H1 (cell line): ENCODE measurements at regions not wholly inside any gene's neighbourhood (a gene's known extent, or its start where the extent isn't known, plus 50 kb on each side); places are given as distances from the start of the nearest gene placed in this dataset.

ENCODE experiments used
- CTCF ChIA-PET: fragments of 300-600 bp; sonication (Branson Sonifier 250); formaldehyde crosslinking; loops from one replicate; lab custom pipeline; 2021; ENCODE audit not compliant: partially characterized antibody; lab: Charles Lee
- POLR2A ChIA-PET: fragments of 300-600 bp; sonication (Branson Sonifier 250); formaldehyde crosslinking; loops from one replicate; lab custom pipeline; 2021; ENCODE audit warnings: inconsistent platforms; ENCODE audit not compliant: partially characterized antibody; lab: Charles Lee
- DNase-seq, 2 experiments: peaks; one replicate each; pipeline versions ENCODE4 v3.0.0 to v3.0.0-alpha.2; 2010 to 2022; ENCODE audit warnings: low spot score in 2 of 2, low read depth in 1 of 2, mixed read lengths in 1 of 2
- FAIRE-seq: peaks from 2 replicates; lab custom pipeline; 2011; peaks lifted over from hg19 to GRCh38; lab: Jason Lieb, UNC
- H2AFZ ChIP-seq: 2 replicates; pipeline ENCODE4 v1.8.1; 2012; ENCODE audit warnings: low read length, inconsistent platforms
- H2AK5ac ChIP-seq: 2 replicates; pipeline ENCODE4 v1.6.1; 2013; ENCODE audit warnings: low read depth, low read length
- H2BK120ac ChIP-seq: replicated peaks from 2 replicates; pipeline ENCODE3; 2013; ENCODE audit warnings: low read depth, low read length, inconsistent platforms
- H2BK12ac ChIP-seq: 2 replicates; pipeline ENCODE4 v1.6.1; 2013; ENCODE audit warnings: low read depth, low read length
- H2BK15ac ChIP-seq: 2 replicates; pipeline ENCODE4 v1.6.1; 2013; ENCODE audit warnings: low read length
- H2BK20ac ChIP-seq: 2 replicates; pipeline ENCODE4 v1.6.1; 2013; ENCODE audit warnings: low read length
- H2BK5ac ChIP-seq: 2 replicates; pipeline ENCODE4 v1.6.1; 2013; ENCODE audit warnings: low read depth, low read length
- H3K14ac ChIP-seq: 2 replicates; pipeline ENCODE4 v1.6.1; 2013; ENCODE audit warnings: inconsistent platforms; ENCODE audit not compliant: insufficient read length
- H3K18ac ChIP-seq: 2 replicates; pipeline ENCODE4 v1.6.1; 2013; ENCODE audit warnings: low read length; ENCODE audit errors: extremely low read depth
- H3K23ac ChIP-seq: 2 replicates; pipeline ENCODE4 v1.6.1; 2013; ENCODE audit warnings: inconsistent platforms; ENCODE audit not compliant: insufficient read length
- H3K23me2 ChIP-seq: 2 replicates; pipeline ENCODE4 v1.6.1; 2013; ENCODE audit warnings: low read depth, low read length
- H3K27ac ChIP-seq: 2 replicates; pipeline ENCODE4 v1.6.1; 2011; ENCODE audit warnings: low read depth, low read length, inconsistent platforms
- H3K27me3 ChIP-seq, 4 experiments: replicated peaks in 1 of 4; 1 replicate in 1 of 4; 2 replicates in 3 of 4; pipeline versions ENCODE4 v1.6.1 to v1.8.1; 2011 to 2013; ENCODE audit warnings: low read length in 3 of 4, mild to moderate bottlenecking in 3 of 4, inconsistent platforms in 2 of 4, mixed read lengths in 2 of 4, moderate library complexity in 1 of 4; ENCODE audit not compliant: control insufficient read depth in 3 of 4, insufficient read depth in 3 of 4; ENCODE audit errors: extremely low read depth in 1 of 4
- H3K36me3 ChIP-seq, 4 experiments: 2 replicates each; pipeline versions ENCODE4 v1.6.1 to v1.8.1; 2011 to 2013; ENCODE audit warnings: mild to moderate bottlenecking in 4 of 4, low read length in 3 of 4, moderate library complexity in 2 of 4, control low read depth in 1 of 4, inconsistent platforms in 1 of 4; ENCODE audit not compliant: insufficient read depth in 4 of 4, control insufficient read depth in 2 of 4
- H3K4ac ChIP-seq: replicated peaks from 2 replicates; pipeline ENCODE3; 2013; ENCODE audit warnings: low read length, low read depth, mixed read lengths, inconsistent platforms; ENCODE audit not compliant: insufficient read length
- H3K4me1 ChIP-seq, 4 experiments: replicated peaks in 1 of 4; 1 replicate in 1 of 4; 2 replicates in 3 of 4; pipeline versions ENCODE4 v1.6.1 to v1.8.1; 2011 to 2013; ENCODE audit warnings: low read length in 3 of 4, inconsistent platforms in 2 of 4, mixed read lengths in 1 of 4; ENCODE audit not compliant: insufficient read depth in 4 of 4, control insufficient read depth in 3 of 4
- H3K4me2 ChIP-seq, 2 experiments: 2 replicates each; pipeline versions ENCODE4 v1.6.1 to v1.8.1; 2011 to 2013; ENCODE audit warnings: low read depth in 2 of 2, low read length in 2 of 2, control low read depth in 1 of 2, inconsistent platforms in 1 of 2, mild to moderate bottlenecking in 1 of 2; ENCODE audit not compliant: insufficient read depth in 1 of 2
- H3K4me3 ChIP-seq, 4 experiments: fragments of 200-600, 300-600 bp in 1 of 4; sonication (generic), shearing (Covaris generic), sonication (Bioruptor Twin) in 1 of 4; 2 replicates each; pipeline versions ENCODE4 v1.5.1 to v1.8.1; 2011 to 2016; ENCODE audit warnings: low read length in 4 of 4, low read depth in 3 of 4, control low read depth in 2 of 4, inconsistent platforms in 2 of 4, mild to moderate bottlenecking in 2 of 4, mixed read lengths in 1 of 4, moderate library complexity in 1 of 4; ENCODE audit not compliant: insufficient read depth in 2 of 4; ENCODE audit errors: extremely low read depth in 1 of 4
- H3K56ac ChIP-seq: replicated peaks from 2 replicates; pipeline ENCODE3; 2013; ENCODE audit warnings: low read depth, mild to moderate bottlenecking, mixed read lengths, low read length, inconsistent platforms; ENCODE audit not compliant: insufficient read length
- H3K79me1 ChIP-seq: 2 replicates; pipeline ENCODE4 v1.6.1; 2013; ENCODE audit warnings: low read depth, low read length, control low read depth
- H3K79me2 ChIP-seq, 2 experiments: 2 replicates each; pipeline versions ENCODE4 v1.6.1 to v1.8.1; 2012 to 2013; ENCODE audit warnings: low read length in 2 of 2, mild to moderate bottlenecking in 2 of 2, inconsistent platforms in 1 of 2; ENCODE audit not compliant: insufficient read depth in 2 of 2, control insufficient read depth in 1 of 2
- H3K9ac ChIP-seq, 4 experiments: replicated peaks in 1 of 4; 1 replicate in 1 of 4; 2 replicates in 3 of 4; pipeline versions ENCODE4 v1.6.1 to v1.8.1; 2011 to 2013; ENCODE audit warnings: low read depth in 3 of 4, low read length in 3 of 4, control low read depth in 2 of 4, mild to moderate bottlenecking in 2 of 4, moderate library complexity in 2 of 4, inconsistent platforms in 1 of 4; ENCODE audit errors: extremely low read depth in 1 of 4
- H3K9me3 ChIP-seq, 2 experiments: 2 replicates each; pipeline versions ENCODE4 v1.6.1 to v1.8.1; 2012 to 2013; ENCODE audit warnings: mild to moderate bottlenecking in 2 of 2, moderate library complexity in 2 of 2, control low read depth in 1 of 2, inconsistent platforms in 1 of 2, low read depth in 1 of 2, low read length in 1 of 2, mixed read lengths in 1 of 2; ENCODE audit not compliant: insufficient read depth in 2 of 2
- H4K20me1 ChIP-seq, 2 experiments: replicated peaks in 1 of 2; 2 replicates each; pipeline versions ENCODE3 to v1.8.1; 2011 to 2013; ENCODE audit warnings: inconsistent platforms in 2 of 2, low read length in 2 of 2, mild to moderate bottlenecking in 1 of 2; ENCODE audit not compliant: insufficient read depth in 2 of 2, control insufficient read depth in 1 of 2
- H4K5ac ChIP-seq: 2 replicates; pipeline ENCODE4 v1.6.1; 2013; ENCODE audit warnings: low read length, low read depth, mixed read lengths, inconsistent platforms; ENCODE audit not compliant: insufficient read length
- H4K8ac ChIP-seq: 2 replicates; pipeline ENCODE4 v1.8.0; 2013; ENCODE audit warnings: mild to moderate bottlenecking, moderate library complexity, low read length, inconsistent platforms; ENCODE audit not compliant: insufficient read depth; ENCODE audit errors: extremely low read depth
- H4K91ac ChIP-seq: replicated peaks from 2 replicates; pipeline ENCODE3; 2013; ENCODE audit warnings: low read length, mixed read lengths, inconsistent platforms; ENCODE audit not compliant: insufficient read length
- ASH2L ChIP-seq: fragments of 200-600, 300-600 bp; sonication (generic); IDR thresholded peaks from one replicate; pipeline ENCODE4 v1.7.1; 2017; ENCODE audit warnings: low read length
- CBX5 ChIP-seq: fragments of 300-800, 300-1000 bp; sonication (generic); IDR thresholded peaks from 2 replicates; pipeline ENCODE4 v1.7.1; 2016; ENCODE audit warnings: antibody characterized with exemption, low read length, low read depth
- CHD1 ChIP-seq: IDR thresholded peaks from 2 replicates; pipeline ENCODE4 v1.6.1; 2012; ENCODE audit warnings: low read depth, low read length, improper control_type of control experiment
- CHD2 ChIP-seq: IDR thresholded peaks from 2 replicates; pipeline ENCODE4 v1.6.1; 2012; ENCODE audit warnings: low read length, improper control_type of control experiment
- EGR1 ChIP-seq: IDR thresholded peaks from 2 replicates; pipeline ENCODE4 v1.6.1; 2011; ENCODE audit warnings: low read depth, low read length, borderline replicate concordance
- GABPA ChIP-seq: IDR thresholded peaks from 2 replicates; pipeline ENCODE4 v1.6.1; 2011; ENCODE audit warnings: mild to moderate bottlenecking, low read length, moderate library complexity, borderline replicate concordance; ENCODE audit not compliant: insufficient read depth
- GTF2F1 ChIP-seq: IDR thresholded peaks from 2 replicates; pipeline ENCODE4 v1.6.1; 2012; ENCODE audit warnings: low read depth, low read length, improper control_type of control experiment, borderline replicate concordance
- HDAC2 ChIP-seq, 2 experiments: fragments of 300-600 bp in 1 of 2; sonication (generic) in 1 of 2; IDR thresholded peaks; 2 replicates each; pipeline ENCODE4 v1.6.1; 2011 to 2012; ENCODE audit warnings: low read depth in 2 of 2, low read length in 2 of 2, mild to moderate bottlenecking in 2 of 2, moderate library complexity in 2 of 2, borderline replicate concordance in 1 of 2, inconsistent platforms in 1 of 2
- RBBP5 ChIP-seq: IDR thresholded peaks from 2 replicates; pipeline ENCODE4 v1.7.1; 2012; ENCODE audit warnings: low read depth, mild to moderate bottlenecking, inconsistent platforms, low read length, moderate library complexity, borderline replicate concordance
- SIN3A ChIP-seq, 2 experiments: IDR thresholded peaks in 1 of 2; conservative IDR thresholded peaks in 1 of 2; 2 replicates each; pipeline ENCODE4 v1.6.1; 2011 to 2012; ENCODE audit warnings: low read length in 2 of 2, improper control_type of control experiment in 1 of 2, low read depth in 1 of 2, mild to moderate bottlenecking in 1 of 2
- TAF1 ChIP-seq: IDR thresholded peaks from 2 replicates; pipeline ENCODE4 v1.6.1; 2011; ENCODE audit warnings: mild to moderate bottlenecking, low read depth, low read length
- TEAD4 ChIP-seq: IDR thresholded peaks from 2 replicates; pipeline ENCODE4 v1.6.1; 2012; ENCODE audit warnings: low read depth, low read length, inconsistent platforms, mixed read lengths
- YY1 ChIP-seq: IDR thresholded peaks from 2 replicates; pipeline ENCODE4 v1.6.1; 2011; ENCODE audit warnings: low read depth, mild to moderate bottlenecking, low read length

GRCh38 chr7:45252857-45253256 is 95.3 kb downstream of the RAMP3 start:
- no peak overlapping the region for H4K8ac ChIP-seq
- no peaks in the 10 kb centered on the region for H3K79me1 ChIP-seq
- no peak overlapping the region for H3K9ac ChIP-seq
- H3K4me1 ChIP-seq, result no peaks in the 10 kb centered on the region
- no peaks in the 10 kb centered on the region for H3K36me3 ChIP-seq
- H2BK120ac ChIP-seq, result no peak overlapping the region
- no peak overlapping the region for H3K56ac ChIP-seq
- FAIRE-seq (no peak), DNase-seq (no peak)
- H2AK5ac ChIP-seq, result no peak overlapping the region
- no peak overlapping the region for H2BK20ac ChIP-seq
- H3K4me2 ChIP-seq, result no peak overlapping the region
- no peaks in the 10 kb centered on the region for H4K20me1 ChIP-seq
- H2BK15ac ChIP-seq, result no peak overlapping the region
- H2BK12ac ChIP-seq, result no peak overlapping the region
- H4K5ac ChIP-seq, result no peak overlapping the region
- no peak overlapping the region for H3K27ac ChIP-seq
- no peak overlapping the region for H3K18ac ChIP-seq
- H4K91ac ChIP-seq, result no peak overlapping the region
- ChIA-PET POLR2A (no interaction called here), CTCF (no interaction called here)
- TF ChIP-seq CBX5, result no peak
- TF ChIP-seq GABPA, result no peak
- no peak for TF ChIP-seq GTF2F1
- TF ChIP-seq TEAD4, result no peak
- TF ChIP-seq YY1, result no peak
- TF ChIP-seq EGR1, result no peak
- no peak for TF ChIP-seq SIN3A (conservative IDR thresholded peaks at IDR 0.05 in 1 of 2, IDR thresholded peaks at IDR 0.05 in 1 of 2; ENCODE audit: low read depth in 1 of 2, low read length in 2 of 2)
- TF ChIP-seq RBBP5, result no peak
- no peak for TF ChIP-seq HDAC2 (IDR thresholded peaks at IDR 0.05; ENCODE audit: borderline replicate concordance in 1 of 2, low read depth in 2 of 2, low read length in 2 of 2)
- TF ChIP-seq TAF1, result no peak
- no peak for TF ChIP-seq ASH2L
- TF ChIP-seq CHD2, result no peak
- TF ChIP-seq CHD1, result no peak
- H2BK5ac ChIP-seq, result no peak overlapping the region
- no peak overlapping the region for H3K23ac ChIP-seq
- H3K27me3 ChIP-seq, result no peaks in the 10 kb centered on the region
- H3K14ac ChIP-seq, result no peak overlapping the region
- no peak overlapping the region for H3K4ac ChIP-seq
- no peaks in the 10 kb centered on the region for H3K23me2 ChIP-seq
- H3K9me3 ChIP-seq, result no peaks in the 10 kb centered on the region
- no peaks in the 10 kb centered on the region for H3K79me2 ChIP-seq
- H2AFZ ChIP-seq, result no peak overlapping the region; the same call in 1 of the 2 replicates
- H3K4me3 ChIP-seq, result no peak overlapping the region
